Mesendoderm (in vitro differentiated cells): ENCODE measurements at regions not wholly inside any gene's neighbourhood (a gene's known extent, or its start where the extent isn't known, plus 50 kb on each side); places are given as distances from the start of the nearest gene placed in this dataset.

Experiments used
- DNase-seq: peaks from one replicate; pipeline ENCODE4 v3.0.0; 2013
- H2AK5ac ChIP-seq: 2 replicates; pipeline ENCODE4 v1.6.1; 2013; ENCODE audit warnings: low read length, inconsistent platforms
- H2BK120ac ChIP-seq: 2 replicates; pipeline ENCODE4 v1.6.1; 2013; ENCODE audit warnings: low read depth, mild to moderate bottlenecking, low read length, moderate library complexity, mixed read lengths
- H2BK15ac ChIP-seq: replicated peaks from 2 replicates; pipeline ENCODE4 v1.6.1; 2013; ENCODE audit warnings: low read depth, mild to moderate bottlenecking, moderate library complexity
- H2BK5ac ChIP-seq: 2 replicates; pipeline ENCODE4 v1.6.1; 2013; ENCODE audit warnings: low read length, inconsistent platforms
- H3K18ac ChIP-seq: 2 replicates; pipeline ENCODE4 v1.6.1; 2013; ENCODE audit warnings: mild to moderate bottlenecking, low read length, mixed read lengths
- H3K23ac ChIP-seq: one replicate; pipeline ENCODE4 v1.6.1; 2013; ENCODE audit warnings: low read length
- H3K27ac ChIP-seq: 2 replicates; pipeline ENCODE4 v1.5.1; 2013; ENCODE audit warnings: low read depth, mild to moderate bottlenecking, inconsistent platforms, low read length, moderate library complexity
- H3K27me3 ChIP-seq: 2 replicates; pipeline ENCODE4 v1.6.1; 2013; ENCODE audit warnings: low read length, control low read depth, mild to moderate bottlenecking, inconsistent platforms; ENCODE audit not compliant: insufficient read depth, poor library complexity
- H3K36me3 ChIP-seq: 2 replicates; pipeline ENCODE4 v1.6.1; 2013; ENCODE audit warnings: low read length, inconsistent platforms; ENCODE audit not compliant: control insufficient read depth, insufficient read depth
- H3K4ac ChIP-seq: one replicate; pipeline ENCODE4 v1.6.1; 2013; ENCODE audit warnings: low read depth, mild to moderate bottlenecking, low read length, moderate library complexity
- H3K4me1 ChIP-seq: 2 replicates; pipeline ENCODE4 v1.6.1; 2013; ENCODE audit warnings: low read depth, low read length, inconsistent platforms; ENCODE audit not compliant: control insufficient read depth
- H3K4me2 ChIP-seq: 2 replicates; pipeline ENCODE4 v1.6.1; 2013; ENCODE audit warnings: low read length
- H3K4me3 ChIP-seq: 2 replicates; pipeline ENCODE4 v1.5.1; 2013; ENCODE audit warnings: mild to moderate bottlenecking, low read length
- H3K56ac ChIP-seq: one replicate; pipeline ENCODE4 v1.6.1; 2013; ENCODE audit warnings: low read length
- H3K79me1 ChIP-seq: 2 replicates; pipeline ENCODE4 v1.6.1; 2013; ENCODE audit warnings: low read length, inconsistent platforms
- H3K79me2 ChIP-seq: 2 replicates; pipeline ENCODE4 v1.6.1; 2013; ENCODE audit warnings: mild to moderate bottlenecking, low read length; ENCODE audit not compliant: control insufficient read depth, insufficient read depth
- H3K9ac ChIP-seq: 2 replicates; pipeline ENCODE4 v1.6.1; 2013; ENCODE audit warnings: low read length, inconsistent platforms
- H4K5ac ChIP-seq: one replicate; pipeline ENCODE4 v1.6.1; 2013; ENCODE audit warnings: low read length
- H4K8ac ChIP-seq: one replicate; pipeline ENCODE4 v1.6.1; 2013; ENCODE audit warnings: low read depth, mild to moderate bottlenecking, control low read depth, low read length, moderate library complexity
- WGBS: extraction: QIAGEN DNeasy Blood & Tissue Kit; methylation state at CpG from one replicate; pipeline ENCODE4 v1.1.7; 2013; ENCODE audit warnings: low lambda C conversion rate, missing lambda C conversion rate; ENCODE audit not compliant: insufficient coverage; ENCODE audit errors: extremely low coverage; 5-methylcytosine and 5-hydroxymethylcytosine counted together

DNA sequence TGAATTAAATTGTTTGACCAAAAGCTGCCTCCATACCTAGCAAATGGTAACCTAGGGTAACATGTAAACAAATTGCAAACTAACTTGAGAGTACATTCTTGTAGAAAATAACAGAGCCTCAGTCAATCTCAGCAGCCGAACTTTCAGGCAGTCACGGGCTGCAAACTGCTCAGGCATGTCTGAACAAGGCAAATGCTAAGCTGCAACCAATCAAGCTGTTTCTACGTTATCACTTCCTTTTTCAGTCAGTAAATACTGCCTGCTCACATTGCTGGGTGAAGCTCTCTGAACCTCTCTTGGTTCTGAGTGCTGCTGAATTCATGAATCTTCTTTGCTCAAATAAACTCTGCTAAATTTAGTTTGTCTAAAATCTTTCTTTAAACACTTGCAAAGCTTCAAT, 1212.4 kb downstream of the SORCS1 start:
- Histone ChIP-seq H3K79me2 (no peaks in the 10 kb centered on the region), H4K5ac (no peak overlapping the region), H3K4ac (no peak overlapping the region), H3K18ac (no peak overlapping the region), H3K9ac (no peak overlapping the region), H3K4me1 (no peaks in the 10 kb centered on the region), H3K36me3 (no peaks in the 10 kb centered on the region), H3K56ac (peak overlapping the region; percentile 57), H3K4me2 (no peak overlapping the region), H2AK5ac (no peak overlapping the region), H4K8ac (no peak overlapping the region), H2BK5ac (no peak overlapping the region), H3K27me3 (no peaks in the 10 kb centered on the region), H3K23ac (no peak overlapping the region), H3K27ac (no peak overlapping the region), H2BK120ac (no peak overlapping the region), H3K4me3 (no peak overlapping the region), H3K79me1 (no peaks in the 10 kb centered on the region), H2BK15ac (no peak overlapping the region)
- peak; percentile 87 for DNase-seq
- no CpG with 5 or more reads among the region's 3 CpGs for WGBS

DNA sequence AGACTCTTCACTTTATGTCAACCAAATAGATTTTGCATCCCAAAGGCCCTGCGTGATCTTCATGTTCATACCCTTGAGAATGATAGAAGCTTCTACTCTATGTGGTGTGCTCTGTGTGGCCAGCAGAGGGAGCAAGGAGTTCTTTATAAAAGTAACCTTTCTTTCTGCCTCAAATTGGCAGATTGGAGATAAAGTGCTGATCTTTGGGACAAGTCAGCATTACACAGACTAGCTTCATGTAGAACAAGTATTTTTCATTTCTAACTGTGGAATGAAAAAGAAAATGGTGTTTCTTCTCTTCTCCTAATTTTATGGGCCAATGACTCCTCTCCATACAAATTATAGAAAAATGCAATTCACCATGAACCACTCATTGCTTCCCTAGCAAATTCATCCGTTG, 1214.1 kb downstream of the SORCS1 start:
- Histone ChIP-seq H3K36me3 (no peaks in the 10 kb centered on the region), H3K27ac (no peak overlapping the region), H2BK15ac (no peak overlapping the region), H3K9ac (no peak overlapping the region), H3K27me3 (no peaks in the 10 kb centered on the region), H3K79me2 (no peaks in the 10 kb centered on the region), H2BK120ac (no peak overlapping the region), H4K5ac (no peak overlapping the region), H2AK5ac (no peak overlapping the region), H4K8ac (no peak overlapping the region), H2BK5ac (no peak overlapping the region), H3K4me1 (no peaks in the 10 kb centered on the region), H3K4ac (no peak overlapping the region), H3K23ac (no peak overlapping the region), H3K56ac (no peak overlapping the region), H3K4me3 (no peak overlapping the region), H3K18ac (no peak overlapping the region), H3K4me2 (no peak overlapping the region), H3K79me1 (no peaks in the 10 kb centered on the region)
- DNase-seq: peak; percentile 75
- WGBS: no CpG with 5 or more reads among the region's 2 CpGs

DNA sequence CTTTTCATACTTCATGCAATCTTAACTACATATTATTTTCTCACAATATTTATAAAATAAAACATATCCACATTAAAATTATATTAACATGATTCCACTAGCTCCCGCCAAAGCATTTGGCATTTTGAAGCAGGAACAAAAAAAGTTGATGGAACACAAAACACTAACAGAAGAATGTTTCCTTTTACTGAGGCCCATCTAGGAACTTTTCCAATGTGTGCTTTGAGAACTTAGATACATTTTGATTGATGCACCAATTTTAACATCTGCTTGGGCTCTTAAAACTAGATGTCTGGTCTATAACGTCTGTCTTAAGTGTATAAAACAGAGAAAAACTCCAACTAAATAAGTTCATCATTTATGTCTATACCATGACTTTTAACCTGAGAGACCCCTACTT, 1214.8 kb downstream of the SORCS1 start:
- Histone ChIP-seq H3K79me1 (no peaks in the 10 kb centered on the region), H2BK120ac (no peak overlapping the region), H2BK5ac (no peak overlapping the region), H3K36me3 (no peaks in the 10 kb centered on the region), H3K18ac (no peak overlapping the region), H3K79me2 (no peaks in the 10 kb centered on the region), H3K4me3 (no peak overlapping the region), H3K56ac (no peak overlapping the region), H4K8ac (no peak overlapping the region), H2AK5ac (no peak overlapping the region), H3K4ac (no peak overlapping the region), H3K27ac (no peak overlapping the region), H3K27me3 (no peaks in the 10 kb centered on the region), H2BK15ac (no peak overlapping the region), H3K9ac (no peak overlapping the region), H3K4me2 (no peak overlapping the region), H4K5ac (no peak overlapping the region), H3K23ac (no peak overlapping the region), H3K4me1 (no peaks in the 10 kb centered on the region)
- 100% methylated on average over 1 of the region's 2 CpGs for WGBS
- DNase-seq: no peak

DNA sequence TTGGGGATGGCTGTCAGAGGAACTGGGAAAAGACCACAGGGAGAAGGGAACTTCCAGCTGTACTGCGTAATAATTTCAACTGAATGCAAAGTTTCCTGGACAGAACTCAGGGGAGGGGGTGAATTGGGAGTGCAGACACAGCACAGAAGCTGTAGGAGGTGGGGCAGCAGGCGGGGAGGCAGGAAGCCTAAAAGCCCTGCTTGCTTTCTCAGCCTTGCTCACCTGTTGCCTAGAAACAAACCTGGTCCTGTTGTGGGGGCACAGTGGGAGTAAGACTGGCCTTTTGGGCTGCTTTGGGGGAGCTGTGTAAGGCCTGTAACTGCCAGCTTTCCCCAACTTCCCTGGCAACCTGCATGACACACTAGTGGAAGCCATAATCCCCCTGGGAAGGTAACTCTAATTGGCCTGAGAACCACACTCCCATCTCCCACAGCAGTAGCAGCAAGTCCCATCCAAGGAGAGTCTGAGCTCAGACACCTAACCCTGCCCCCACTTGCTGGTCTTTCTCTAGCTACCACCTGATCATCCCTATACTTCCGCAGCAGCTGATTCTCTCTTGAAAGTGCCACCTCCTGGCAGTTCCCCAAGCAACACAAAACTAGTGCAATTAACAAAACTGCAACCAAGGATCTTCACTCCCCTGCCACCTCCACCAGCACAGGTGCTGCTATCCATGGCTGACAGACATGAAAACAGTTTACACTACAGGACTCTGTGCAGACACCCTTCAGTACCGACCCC, 1239.3 kb downstream of the SORCS1 start:
- Histone ChIP-seq H2BK120ac (no peak overlapping the region), H3K79me2 (no peaks in the 10 kb centered on the region), H4K8ac (no peak overlapping the region), H3K4me2 (no peak overlapping the region), H2BK15ac (no peak overlapping the region), H3K27ac (no peak overlapping the region), H3K23ac (no peak overlapping the region), H3K9ac (no peak overlapping the region), H3K4me1 (no peaks in the 10 kb centered on the region), H3K27me3 (no peaks in the 10 kb centered on the region), H4K5ac (no peak overlapping the region), H3K4ac (no peak overlapping the region), H3K18ac (no peak overlapping the region), H2AK5ac (no peak overlapping the region), H3K56ac (no peak overlapping the region), H3K36me3 (no peaks in the 10 kb centered on the region), H3K79me1 (no peaks in the 10 kb centered on the region), H2BK5ac (no peak overlapping the region), H3K4me3 (no peak overlapping the region)
- DNase-seq: peak; percentile 64
- no CpG with 5 or more reads among the region's 4 CpGs for WGBS

DNA sequence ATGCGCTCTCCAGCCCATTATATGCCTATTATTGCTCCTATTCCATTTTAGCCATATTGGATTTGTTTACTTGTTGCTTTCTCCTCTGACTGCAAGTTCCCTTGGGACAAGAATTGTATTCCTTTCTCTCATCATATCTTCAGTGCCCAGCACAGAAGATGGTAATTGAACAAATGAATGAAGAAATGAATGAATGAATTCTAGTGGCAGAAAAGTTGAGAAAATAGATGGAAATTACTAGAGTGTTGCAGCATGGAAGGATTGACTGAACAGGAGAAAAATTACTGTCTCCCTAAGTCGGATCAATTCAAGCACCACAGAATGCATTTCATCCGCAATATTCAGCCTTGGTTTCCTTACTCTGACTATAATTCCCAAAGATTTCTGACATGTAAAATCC, 1243.2 kb downstream of the SORCS1 start:
- Histone ChIP-seq H2BK5ac (no peak overlapping the region), H3K4ac (no peak overlapping the region), H2AK5ac (no peak overlapping the region), H3K4me1 (no peaks in the 10 kb centered on the region), H3K27ac (no peak overlapping the region), H3K4me2 (no peak overlapping the region), H4K8ac (no peak overlapping the region), H3K27me3 (no peaks in the 10 kb centered on the region), H3K9ac (no peak overlapping the region), H4K5ac (no peak overlapping the region), H3K4me3 (no peak overlapping the region), H3K79me2 (no peaks in the 10 kb centered on the region), H3K36me3 (no peaks in the 10 kb centered on the region), H3K23ac (no peak overlapping the region), H3K56ac (no peak overlapping the region), H3K79me1 (no peaks in the 10 kb centered on the region), H2BK15ac (no peak overlapping the region), H2BK120ac (no peak overlapping the region), H3K18ac (no peak overlapping the region)
- no peak for DNase-seq
- no CpG with 5 or more reads among the region's 3 CpGs for WGBS

DNA sequence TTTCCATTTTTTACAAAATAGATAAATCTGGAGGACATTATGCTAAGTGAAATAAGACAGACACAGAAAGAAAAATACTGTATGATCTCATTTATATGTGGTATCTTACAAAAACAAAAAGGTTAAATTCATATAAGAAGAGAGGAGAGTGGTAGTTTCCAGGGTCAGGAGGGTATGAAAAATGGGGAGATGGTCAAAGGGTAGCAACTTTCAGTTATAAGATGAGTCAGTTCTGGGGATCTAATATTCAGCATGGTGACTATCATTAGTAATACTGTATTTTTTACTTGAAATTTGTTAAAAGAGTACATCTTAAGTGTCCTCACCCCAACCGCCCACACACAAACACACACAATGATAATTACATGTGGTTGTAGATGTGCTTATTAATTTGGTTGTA, 1250.1 kb downstream of the SORCS1 start:
- no CpG with 5 or more reads among the region's 1 CpG for WGBS
- Histone ChIP-seq H3K79me2 (no peaks in the 10 kb centered on the region), H3K4ac (no peak overlapping the region), H3K23ac (no peak overlapping the region), H3K4me1 (no peaks in the 10 kb centered on the region), H4K8ac (no peak overlapping the region), H3K9ac (no peak overlapping the region), H3K27ac (no peak overlapping the region), H3K4me3 (no peak overlapping the region), H2BK120ac (no peak overlapping the region), H3K36me3 (no peaks in the 10 kb centered on the region), H4K5ac (no peak overlapping the region), H2AK5ac (no peak overlapping the region), H2BK5ac (no peak overlapping the region), H3K27me3 (no peaks in the 10 kb centered on the region), H3K18ac (no peak overlapping the region), H3K79me1 (no peaks in the 10 kb centered on the region), H3K56ac (no peak overlapping the region), H2BK15ac (no peak overlapping the region), H3K4me2 (no peak overlapping the region)
- DNase-seq: no peak
